ENCODE measurements at regions not wholly inside any gene's neighbourhood (a gene's known extent, or its start where the extent isn't known, plus 50 kb on each side); places are given as distances from the start of the nearest gene placed in this dataset.

DNA sequence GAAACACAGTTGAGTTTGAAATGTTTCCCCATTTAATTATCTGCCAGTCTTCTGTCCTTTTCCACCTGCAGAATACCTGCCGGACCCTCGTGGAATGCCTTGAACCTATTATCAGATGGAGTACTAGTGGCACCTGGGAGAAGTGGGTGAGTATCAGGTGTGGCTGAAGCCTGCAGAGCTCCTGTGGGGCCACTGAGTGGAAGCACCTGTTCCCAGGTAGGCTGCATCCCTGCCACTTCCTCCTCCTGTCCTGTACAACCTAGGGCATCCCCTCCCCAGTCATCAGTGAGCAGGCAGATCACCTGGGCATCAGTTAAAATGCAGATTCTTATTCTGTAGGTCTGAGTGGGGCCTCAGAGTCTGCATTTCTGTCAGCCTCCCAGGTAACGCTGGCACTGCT is 80.8 kb upstream of the BZW1 start:
- TF ChIP-seq MYC (IDR thresholded peaks at IDR 0.05; ENCODE audit: low read depth, low read length) (no peak), POLR2A (IDR thresholded peaks at IDR 0.05; ENCODE audit: extremely low read depth, insufficient read length) (no peak)
- TF ChIP-seq, protein P1, sequence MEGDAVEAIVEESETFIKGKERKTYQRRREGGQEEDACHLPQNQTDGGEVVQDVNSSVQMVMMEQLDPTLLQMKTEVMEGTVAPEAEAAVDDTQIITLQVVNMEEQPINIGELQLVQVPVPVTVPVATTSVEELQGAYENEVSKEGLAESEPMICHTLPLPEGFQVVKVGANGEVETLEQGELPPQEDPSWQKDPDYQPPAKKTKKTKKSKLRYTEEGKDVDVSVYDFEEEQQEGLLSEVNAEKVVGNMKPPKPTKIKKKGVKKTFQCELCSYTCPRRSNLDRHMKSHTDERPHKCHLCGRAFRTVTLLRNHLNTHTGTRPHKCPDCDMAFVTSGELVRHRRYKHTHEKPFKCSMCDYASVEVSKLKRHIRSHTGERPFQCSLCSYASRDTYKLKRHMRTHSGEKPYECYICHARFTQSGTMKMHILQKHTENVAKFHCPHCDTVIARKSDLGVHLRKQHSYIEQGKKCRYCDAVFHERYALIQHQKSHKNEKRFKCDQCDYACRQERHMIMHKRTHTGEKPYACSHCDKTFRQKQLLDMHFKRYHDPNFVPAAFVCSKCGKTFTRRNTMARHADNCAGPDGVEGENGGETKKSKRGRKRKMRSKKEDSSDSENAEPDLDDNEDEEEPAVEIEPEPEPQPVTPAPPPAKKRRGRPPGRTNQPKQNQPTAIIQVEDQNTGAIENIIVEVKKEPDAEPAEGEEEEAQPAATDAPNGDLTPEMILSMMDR (IDR thresholded peaks at IDR 0.05; ENCODE audit: low read depth, low read length): no peak

Data from NB4 (cell line).